ENCODE measurements at regions not wholly inside any gene's neighbourhood (a gene's known extent, or its start where the extent isn't known, plus 50 kb on each side); places are given as distances from the start of the nearest gene placed in this dataset.
"Not testable (repeated sequence)": the region's sequence is repeated elsewhere in the genome, so short reads cannot be mapped to it uniquely, and the experiment has no call there.

- not testable (repeated sequence) for TF ChIP-seq CTCF, POLR2A (IDR thresholded peaks at IDR 0.05)
Measured at GRCh38 chr21:27996906-27997305, 995.8 kb downstream of the LTN1 start.
